Nephron progenitor cell (in vitro differentiated cells): ENCODE measurements at regions not wholly inside any gene's neighbourhood (a gene's known extent, or its start where the extent isn't known, plus 50 kb on each side); places are given as distances from the start of the nearest gene placed in this dataset.

Experiments used
- DNase-seq: peaks from one replicate; pipeline ENCODE4 v3.0.0; 2021
- H3K27ac Mint-ChIP-seq: 2 replicates; pipeline ENCODE4 v1.8.0; 2021; ENCODE audit warnings: mild to moderate bottlenecking, moderate library complexity, mixed read lengths
- H3K27me3 Mint-ChIP-seq: 2 replicates; pipeline ENCODE4 v1.8.0; 2021; ENCODE audit warnings: mild to moderate bottlenecking, low read depth, mixed read lengths; ENCODE audit not compliant: poor library complexity
- H3K36me3 Mint-ChIP-seq: 2 replicates; pipeline ENCODE4 v1.8.0; 2021; ENCODE audit warnings: low read depth, mixed read lengths
- H3K4me1 Mint-ChIP-seq: 2 replicates; pipeline ENCODE4 v1.8.0; 2021; ENCODE audit warnings: mixed read lengths
- H3K4me3 Mint-ChIP-seq: 2 replicates; pipeline ENCODE4 v1.8.0; 2021; ENCODE audit warnings: mild to moderate bottlenecking, moderate library complexity, mixed read lengths
- H3K9me3 Mint-ChIP-seq: 2 replicates; pipeline ENCODE4 v1.8.0; 2021; ENCODE audit warnings: mild to moderate bottlenecking, moderate library complexity, mixed read lengths
- CTCF ChIP-seq: fragments of 200-600 bp; sonication (generic); IDR thresholded peaks from 2 replicates; pipeline ENCODE4 v1.5.0; 2021; ENCODE audit warnings: antibody characterized with exemption

GRCh38 chr3:25288413-25288812 lies 139.7 kb upstream of the RARB start:
- TF ChIP-seq CTCF, result no peak
- Mint-ChIP-seq H3K4me1 (peaks cover 45% of the 10 kb centered on the region), H3K4me3 (no peak overlapping the region), H3K27ac (no peak overlapping the region), H3K9me3 (no peaks in the 10 kb centered on the region), H3K27me3 (no peaks in the 10 kb centered on the region), H3K36me3 (no peaks in the 10 kb centered on the region)
- no peak for DNase-seq

- Mint-ChIP-seq H3K27ac (no peak overlapping the region), H3K36me3 (no peaks in the 10 kb centered on the region), H3K27me3 (no peaks in the 10 kb centered on the region), H3K4me1 (peaks cover 52% of the 10 kb centered on the region), H3K4me3 (no peak overlapping the region), H3K9me3 (no peaks in the 10 kb centered on the region)
- TF ChIP-seq CTCF, result no peak
- no peak for DNase-seq
These were observed 138.9 kb upstream of the RARB start for GRCh38 chr3:25289156-25289555.

- no peak for DNase-seq
- Mint-ChIP-seq H3K4me3 (no peak overlapping the region), H3K27ac (no peak overlapping the region), H3K4me1 (peaks cover 57% of the 10 kb centered on the region), H3K9me3 (no peaks in the 10 kb centered on the region), H3K36me3 (no peaks in the 10 kb centered on the region), H3K27me3 (no peaks in the 10 kb centered on the region)
- no peak for TF ChIP-seq CTCF
These were observed 138.4 kb upstream of the RARB start for GRCh38 chr3:25289663-25290062.

GRCh38 chr3:25291481-25291905 lies 136.6 kb upstream of the RARB start:
- no peaks in the 10 kb centered on the region for H3K9me3 Mint-ChIP-seq
- no peak for DNase-seq
- no peaks in the 10 kb centered on the region for H3K27me3 Mint-ChIP-seq
- no peaks in the 10 kb centered on the region for H3K36me3 Mint-ChIP-seq
- H3K4me3 Mint-ChIP-seq, result no peak overlapping the region
- H3K4me1 Mint-ChIP-seq, result peaks cover 57% of the 10 kb centered on the region
- TF ChIP-seq CTCF, result no peak
- H3K27ac Mint-ChIP-seq, result no peak overlapping the region

- H3K27ac Mint-ChIP-seq, result no peak overlapping the region
- TF ChIP-seq CTCF, result no peak
These were observed 136.0 kb upstream of the RARB start for GRCh38 chr3:25292036-25292435.

GRCh38 chr3:25292595-25292994 lies 135.5 kb upstream of the RARB start:
- Mint-ChIP-seq H3K9me3 (no peaks in the 10 kb centered on the region), H3K4me3 (no peak overlapping the region), H3K4me1 (peaks cover 59% of the 10 kb centered on the region), H3K27me3 (no peaks in the 10 kb centered on the region), H3K27ac (no peak overlapping the region), H3K36me3 (no peaks in the 10 kb centered on the region)
- DNase-seq, result no peak
- no peak for TF ChIP-seq CTCF

More at GRCh38 chr3:25292036-25292435, 136.0 kb upstream of the RARB start:
- H3K27me3 Mint-ChIP-seq, result no peaks in the 10 kb centered on the region
- H3K9me3 Mint-ChIP-seq, result no peaks in the 10 kb centered on the region
- no peak overlapping the region for H3K4me3 Mint-ChIP-seq
- H3K36me3 Mint-ChIP-seq, result no peaks in the 10 kb centered on the region
- DNase-seq, result no peak
- H3K4me1 Mint-ChIP-seq, result peaks cover 57% of the 10 kb centered on the region
